Activated CD4-positive, alpha-beta T cell treated with anti-CD3 and anti-CD28 coated beads, Interleukin-2, amount 50 U/mL, for 1 hour (primary cell): ENCODE measurements at regions not wholly inside any gene's neighbourhood (a gene's known extent, or its start where the extent isn't known, plus 50 kb on each side); places are given as distances from the start of the nearest gene placed in this dataset.

ENCODE experiments used
- DNase-seq: peaks from one replicate; pipeline ENCODE4 v3.0.0-alpha.2; 2020

DNA sequence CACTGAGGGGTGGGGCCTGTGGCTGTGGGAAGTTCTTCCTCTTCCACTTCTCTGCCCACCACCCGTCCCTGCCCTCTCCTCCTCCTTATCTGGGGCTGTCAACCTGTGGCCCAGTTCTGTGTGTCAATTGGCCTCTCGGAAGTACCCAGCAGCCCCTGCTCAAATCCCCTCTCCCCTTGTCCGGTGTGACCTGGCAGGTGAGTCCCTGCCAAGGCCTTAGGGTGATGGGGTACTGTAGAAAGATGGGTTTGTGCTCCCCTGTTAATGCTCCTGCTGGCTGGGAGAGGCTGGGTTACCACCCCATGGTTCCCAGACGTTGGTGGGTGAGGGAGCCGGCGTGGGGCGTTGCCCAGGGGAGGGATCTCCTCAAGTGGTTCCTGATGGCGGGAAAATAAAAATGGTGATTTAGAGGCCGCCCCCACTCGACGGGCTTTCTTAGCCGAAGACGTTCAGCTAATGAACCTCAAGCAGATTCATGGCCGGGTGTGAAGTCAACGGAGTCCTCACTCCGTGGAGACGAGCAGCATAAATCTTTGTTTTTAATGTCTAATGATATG is 141.2 kb downstream of the URI1 start:
- DNase-seq = no peak

GRCh38 chr19:30083701-30084156 is 141.7 kb downstream of the URI1 start:
- no peak for DNase-seq

- no peak for DNase-seq
These were observed 142.4 kb downstream of the URI1 start for GRCh38 chr19:30084390-30084819.

DNA sequence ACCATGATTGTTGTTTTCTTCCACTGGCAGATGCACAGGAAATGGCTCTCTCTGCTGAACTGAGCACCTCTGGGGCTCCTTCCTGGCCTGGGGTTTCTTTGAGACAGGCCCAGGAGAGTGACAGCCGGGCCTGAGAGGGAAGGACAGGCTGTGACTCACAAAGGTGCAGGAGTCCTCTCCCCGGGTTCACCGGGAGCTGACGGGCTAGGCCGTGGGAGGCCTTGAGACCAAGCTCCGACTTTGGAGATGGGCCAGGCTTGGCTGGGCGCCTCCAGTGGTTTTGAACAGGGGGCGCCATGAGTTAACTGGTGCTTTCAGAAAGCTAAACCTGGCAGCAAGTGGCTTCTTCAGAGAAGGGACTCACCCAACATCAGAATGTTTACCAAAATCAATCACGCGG is 143.4 kb downstream of the URI1 start:
- DNase-seq = no peak

- no peak for DNase-seq
These were observed 144.2 kb downstream of the URI1 start for GRCh38 chr19:30086220-30086619.

GRCh38 chr19:30086916-30087315 is 144.9 kb downstream of the URI1 start:
- no peak for DNase-seq

- DNase-seq = no peak
These were observed 145.5 kb downstream of the URI1 start for GRCh38 chr19:30087381-30088138.

- DNase-seq = no peak
These were observed 146.5 kb downstream of the URI1 start for GRCh38 chr19:30088567-30088966.

DNA sequence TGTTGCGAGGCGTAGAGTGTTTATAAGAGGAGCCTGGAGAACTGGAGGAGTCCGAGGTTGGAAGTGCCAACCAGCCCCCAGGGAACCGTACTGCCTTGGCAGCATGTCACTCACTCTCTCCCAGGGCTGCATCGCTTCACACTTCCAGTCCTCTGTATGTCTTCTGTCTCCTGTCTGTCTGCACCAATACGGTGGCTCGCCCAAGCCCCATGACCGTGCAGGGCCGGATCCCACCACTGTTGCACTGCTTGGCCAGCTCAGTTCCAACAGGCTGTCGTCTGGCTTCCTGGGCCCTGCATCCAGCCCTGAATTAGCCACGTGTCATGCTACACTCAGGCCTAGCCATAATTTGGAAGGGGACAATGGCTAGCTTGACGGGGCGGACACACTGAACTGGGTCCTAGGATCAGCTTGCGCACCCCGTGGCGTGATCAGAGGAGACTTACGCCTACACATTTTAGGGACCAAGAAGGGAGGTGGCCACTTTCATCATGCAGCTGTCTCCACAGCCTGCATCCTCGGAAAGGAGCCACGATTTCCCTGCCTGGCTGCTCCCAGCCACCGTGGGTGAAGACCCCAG is 147.1 kb downstream of the URI1 start:
- DNase-seq = no peak

DNA sequence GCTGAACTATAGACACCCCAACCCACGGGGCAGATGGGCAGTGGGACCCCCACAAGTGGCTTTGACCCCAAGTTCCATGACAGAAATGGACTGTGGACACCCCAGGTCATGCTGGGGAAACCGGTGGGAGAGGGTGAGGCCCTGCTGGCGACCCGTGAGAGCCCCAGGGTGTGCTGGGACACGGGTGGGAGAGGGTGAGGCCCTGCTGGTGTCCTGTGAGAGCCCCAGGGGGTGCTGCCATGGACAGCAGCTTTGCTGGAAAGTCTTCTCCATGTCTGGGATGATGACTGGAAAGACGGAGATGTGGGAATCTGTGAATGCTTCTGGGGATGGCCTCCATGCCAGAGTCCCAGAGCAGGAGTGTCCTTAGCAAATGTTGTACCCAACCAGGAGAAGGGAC is 148.4 kb downstream of the URI1 start:
- no peak for DNase-seq

- no peak for DNase-seq
These were observed 148.9 kb downstream of the URI1 start for GRCh38 chr19:30090963-30091362.

DNA sequence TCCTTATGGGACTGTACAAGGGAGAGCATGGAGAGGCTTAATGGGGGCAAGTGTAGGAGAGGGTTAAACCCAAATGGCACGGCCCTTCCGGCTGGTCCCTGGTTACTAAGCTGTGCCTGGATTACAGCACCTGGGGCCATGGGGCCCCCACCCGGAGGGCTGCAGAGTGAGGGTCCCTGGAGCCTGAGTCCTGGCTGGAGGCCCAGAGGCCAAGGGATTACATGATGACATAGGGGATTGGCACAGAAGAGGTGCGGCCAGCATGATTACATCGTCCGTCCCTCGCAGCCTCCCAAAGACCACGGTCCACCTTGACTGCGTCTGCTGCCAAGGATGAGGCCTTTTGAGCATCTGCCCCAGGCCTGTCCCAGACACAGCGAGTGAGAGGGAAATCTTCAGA is 149.4 kb downstream of the URI1 start:
- no peak for DNase-seq

DNA sequence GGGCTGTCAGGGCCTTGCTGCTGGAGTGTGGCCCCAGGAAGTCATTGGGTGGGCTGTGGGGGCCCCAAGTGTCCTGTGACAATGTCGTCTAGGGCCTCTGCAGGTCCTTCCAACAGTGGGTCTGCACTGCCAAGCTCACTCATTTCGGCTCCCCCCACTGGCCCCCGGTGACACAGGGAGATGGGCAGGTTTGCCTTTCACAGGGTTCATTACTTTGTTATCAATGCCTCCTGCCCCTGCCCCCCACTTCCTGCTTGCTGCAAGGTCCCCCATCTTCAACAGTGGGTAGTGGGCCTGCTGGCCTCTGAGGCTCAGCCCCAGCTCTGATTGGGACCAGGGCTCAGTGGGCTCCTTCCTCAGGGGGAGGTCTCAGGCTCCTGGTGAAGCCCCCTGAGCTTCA is 149.8 kb downstream of the URI1 start:
- DNase-seq = no peak

DNA sequence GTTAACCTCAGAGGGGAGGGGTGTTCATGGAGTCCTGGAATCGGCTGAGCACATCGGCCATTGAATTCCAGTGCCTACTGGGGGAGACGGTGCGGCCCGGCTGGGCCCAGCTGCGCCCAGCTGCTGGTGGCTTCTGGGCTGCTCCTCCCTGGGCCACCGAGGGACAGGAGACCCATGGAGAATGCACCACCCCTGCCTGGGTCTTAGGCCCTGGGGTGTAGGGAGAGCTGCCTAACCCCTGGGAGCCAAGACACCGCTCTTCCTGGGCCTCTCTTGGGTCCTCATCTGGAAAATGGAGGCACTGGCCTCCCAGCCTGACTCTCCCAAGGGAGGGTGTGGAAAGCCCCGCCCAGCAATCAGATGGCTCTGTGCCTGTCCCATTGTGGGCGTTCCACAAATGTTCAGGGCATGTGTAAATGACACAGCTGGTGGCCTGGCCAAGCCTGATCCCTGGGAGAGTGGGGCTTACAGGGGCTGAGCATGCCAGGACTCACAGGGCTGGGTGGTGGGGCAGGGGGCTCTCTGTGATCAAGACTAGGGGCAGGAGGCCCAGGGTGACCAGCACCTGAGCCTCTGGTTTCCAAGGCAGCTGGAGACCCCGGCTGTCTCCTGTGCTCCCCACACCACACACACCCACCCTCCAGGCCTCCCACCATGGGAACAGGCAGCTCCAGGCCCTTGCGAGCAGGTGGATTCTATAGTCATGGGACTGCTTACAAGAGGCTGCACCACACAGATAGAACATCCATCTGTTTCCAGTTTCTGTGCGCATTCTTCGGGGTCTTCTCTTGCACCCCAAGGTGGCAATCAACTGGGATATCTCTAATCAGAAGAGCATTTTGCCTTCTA is 150.9 kb downstream of the URI1 start:
- no peak for DNase-seq

GRCh38 chr19:30093966-30094755 is 152.1 kb downstream of the URI1 start:
- no peak for DNase-seq

DNA sequence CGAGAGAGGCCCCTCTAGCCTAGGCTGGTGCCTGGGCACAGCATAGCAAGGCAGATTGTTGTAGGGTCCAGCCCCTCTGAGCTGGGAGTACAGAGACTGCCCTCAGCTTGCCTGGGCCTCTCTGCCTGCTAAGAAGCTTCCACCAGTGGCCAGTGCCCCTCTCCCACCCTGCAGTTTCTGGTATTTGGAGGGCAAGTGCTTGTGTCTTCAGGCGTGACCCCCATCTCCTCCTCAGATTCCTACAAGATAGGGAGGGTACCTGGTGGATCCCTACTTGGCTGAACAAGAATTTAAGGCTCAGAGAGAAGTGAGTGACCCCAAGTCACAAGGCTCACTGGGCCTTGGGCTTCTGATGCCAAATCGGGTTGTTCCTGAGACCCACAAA is 152.7 kb downstream of the URI1 start:
- DNase-seq = no peak

GRCh38 chr19:30095171-30095570 is 153.1 kb downstream of the URI1 start:
- no peak for DNase-seq

GRCh38 chr19:30096596-30097370 is 154.7 kb downstream of the URI1 start:
- DNase-seq = no peak

GRCh38 chr19:30097746-30098280 is 155.8 kb downstream of the URI1 start:
- DNase-seq = no peak

DNA sequence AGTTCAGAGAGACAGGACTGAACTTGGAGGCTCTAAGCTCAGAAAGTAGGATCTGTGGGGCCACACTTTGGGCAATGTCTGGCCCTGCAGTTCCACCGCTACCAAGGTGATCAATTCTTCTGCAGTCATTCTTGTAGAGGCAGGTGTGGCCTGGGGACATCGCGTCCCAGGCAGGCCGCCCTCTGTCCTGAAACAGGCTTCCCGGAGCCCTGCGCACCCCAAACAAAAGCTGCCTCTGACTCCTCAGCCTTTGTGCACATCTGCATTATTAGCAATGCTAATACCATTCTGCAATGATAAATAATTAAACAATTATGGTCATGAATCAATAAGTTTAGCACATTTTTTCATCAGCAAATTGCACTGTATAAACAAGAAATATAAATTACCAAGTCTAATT is 160.2 kb downstream of the URI1 start:
- no peak for DNase-seq

DNA sequence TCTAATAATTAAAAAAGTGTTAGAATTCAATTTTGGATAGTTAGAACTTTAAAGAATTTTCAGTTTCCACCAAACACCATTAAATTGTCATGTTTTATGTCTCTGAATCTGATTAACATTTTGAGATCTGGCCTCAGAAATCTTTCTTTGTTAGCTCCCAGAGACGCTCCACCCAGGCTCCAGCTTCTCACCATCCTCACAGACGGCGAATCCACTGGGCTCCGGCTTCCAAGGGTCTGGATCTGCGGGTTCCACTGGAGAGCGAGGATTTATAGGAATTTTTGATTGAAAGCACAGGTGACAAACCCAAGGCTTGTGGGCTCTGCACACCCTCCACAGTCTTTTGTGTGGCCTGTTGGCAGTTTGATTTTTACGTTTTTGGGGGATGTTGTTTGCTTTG is 160.6 kb downstream of the URI1 start:
- no peak for DNase-seq

GRCh38 chr19:30103981-30104380 is 161.9 kb downstream of the URI1 start:
- no peak for DNase-seq
